HG02943 (cell line): ENCODE measurements at regions not wholly inside any gene's neighbourhood (a gene's known extent, or its start where the extent isn't known, plus 50 kb on each side); places are given as distances from the start of the nearest gene placed in this dataset.

Experiments used
- ATAC-seq: cut with Tn5 transposase; IDR thresholded peaks from one replicate; pipeline ENCODE4 v1.9.1; 2021; ENCODE audit warnings: mild to moderate bottlenecking, low read depth, moderate library complexity; ENCODE audit not compliant: unreplicated experiment

DNA sequence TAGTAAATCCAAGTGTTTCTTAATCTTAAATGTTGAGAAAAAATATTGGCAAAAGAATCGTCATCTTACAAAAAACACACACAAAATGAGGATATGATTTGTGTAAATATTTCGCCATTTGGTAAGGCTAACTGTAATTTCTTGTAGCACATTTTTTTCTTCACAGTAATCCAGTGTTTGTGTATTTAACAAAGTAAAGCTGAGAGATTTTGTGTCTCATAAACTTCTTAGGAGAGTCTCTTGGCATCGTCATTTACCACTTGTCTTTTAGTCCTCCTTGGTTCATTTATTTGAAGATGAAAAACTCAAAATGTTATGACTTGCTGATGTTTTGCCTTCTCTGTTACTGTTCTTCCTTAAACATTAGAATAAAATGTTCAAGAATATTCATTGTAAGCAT, 326.7 kb upstream of the PITX2 start:
- ATAC-seq = no peak

DNA sequence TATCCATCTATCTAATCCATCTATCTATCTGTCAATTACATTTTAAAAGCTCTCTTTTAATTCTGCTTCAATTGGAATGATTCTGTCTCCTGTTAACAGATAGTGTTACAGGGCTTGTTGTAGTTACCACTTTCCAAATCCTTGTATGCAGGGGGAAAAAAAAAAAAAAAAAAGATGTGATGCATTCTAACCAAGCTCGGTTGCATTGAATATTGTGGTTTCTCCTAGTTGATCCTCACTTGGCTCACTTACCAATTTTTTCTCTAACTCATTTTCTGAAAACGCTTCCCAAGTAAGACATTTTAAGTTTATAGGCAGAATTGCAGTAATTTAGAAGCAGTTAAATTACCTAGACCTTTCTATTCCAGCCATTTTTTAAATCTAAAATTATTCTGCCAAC, 327.9 kb upstream of the PITX2 start:
- ATAC-seq = no peak

DNA sequence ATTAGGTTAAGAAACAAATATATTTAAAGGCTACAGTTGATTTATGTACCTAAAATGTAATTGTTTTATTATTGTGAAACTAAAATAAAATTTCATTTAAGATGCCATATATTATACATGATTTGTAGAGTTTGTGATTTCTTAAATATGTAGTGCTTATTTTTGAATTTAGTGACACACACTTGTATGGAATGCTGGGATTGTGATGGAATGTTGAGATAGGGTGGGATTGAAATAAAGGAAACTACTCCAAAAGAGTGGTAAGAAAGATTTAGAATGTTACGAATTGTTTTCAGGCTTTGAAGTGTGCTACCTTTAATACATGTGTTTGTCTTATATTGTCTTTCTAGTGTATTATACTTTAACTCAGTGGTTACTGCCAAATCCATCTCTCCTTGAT, 330.3 kb upstream of the PITX2 start:
- no peak for ATAC-seq

DNA sequence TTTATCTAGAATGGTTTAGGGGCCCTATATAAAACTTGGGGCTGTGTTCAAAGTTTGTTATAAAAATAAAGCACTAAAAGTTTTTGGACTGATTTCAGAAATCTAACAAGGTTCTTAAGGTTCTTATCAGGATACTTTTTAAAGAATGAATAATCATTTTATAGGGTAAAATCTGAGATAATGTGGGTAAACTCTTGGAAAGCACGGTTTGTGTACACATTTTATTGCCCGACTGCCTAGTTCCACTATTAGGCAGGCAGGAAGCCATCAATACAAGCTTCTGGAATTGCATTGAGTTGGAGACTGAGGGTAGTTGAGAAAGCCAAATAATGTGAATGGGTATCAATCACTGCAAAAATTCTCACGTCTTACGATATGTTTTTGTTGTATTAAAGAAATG, 331.0 kb upstream of the PITX2 start:
- ATAC-seq = no peak

DNA sequence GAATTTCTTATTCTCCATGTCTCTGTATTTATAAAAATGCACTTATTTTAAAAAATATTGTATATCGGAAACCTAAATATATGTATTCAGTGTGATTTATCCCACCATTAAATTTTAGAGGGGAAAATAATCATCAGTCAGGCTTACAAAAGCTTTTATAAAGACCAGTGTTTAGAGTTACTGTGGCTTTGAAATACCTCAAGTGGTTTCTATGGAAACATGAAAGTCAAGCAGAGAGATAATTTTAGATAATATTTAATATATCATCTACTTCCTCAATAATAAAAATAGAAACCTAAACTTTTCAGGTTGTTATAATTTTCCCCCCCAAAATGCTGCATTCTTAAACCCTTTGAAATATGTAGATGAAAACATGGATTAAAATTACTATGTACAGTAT, 332.9 kb upstream of the PITX2 start:
- no peak for ATAC-seq

DNA sequence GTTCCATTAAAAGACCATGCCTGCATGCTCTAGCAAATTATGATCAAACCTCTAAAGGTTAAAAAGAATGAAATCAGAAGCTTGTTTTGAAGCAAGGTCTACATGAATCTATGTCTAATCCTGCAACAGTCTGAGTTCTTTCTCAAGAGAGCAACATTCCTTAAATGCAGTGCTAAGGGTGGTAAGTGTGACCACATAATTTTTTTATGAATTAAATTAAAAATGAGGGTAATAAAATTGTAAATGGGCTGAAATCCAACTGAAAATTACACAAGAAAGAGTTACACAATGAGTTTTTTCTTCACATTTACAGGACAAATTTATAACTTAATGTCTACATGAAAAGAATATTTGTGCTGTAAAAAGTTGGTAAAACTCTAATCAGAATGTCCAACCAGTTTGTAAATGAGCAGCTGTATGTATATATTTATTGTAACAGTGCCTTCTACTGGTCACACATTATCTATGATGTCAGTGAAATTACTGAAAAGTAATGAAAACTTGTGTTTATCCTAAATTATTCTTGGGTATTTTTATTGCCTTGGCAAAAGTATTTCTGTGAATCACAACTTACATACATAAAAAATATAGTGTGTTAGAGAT, 336.3 kb upstream of the PITX2 start:
- ATAC-seq = no peak

DNA sequence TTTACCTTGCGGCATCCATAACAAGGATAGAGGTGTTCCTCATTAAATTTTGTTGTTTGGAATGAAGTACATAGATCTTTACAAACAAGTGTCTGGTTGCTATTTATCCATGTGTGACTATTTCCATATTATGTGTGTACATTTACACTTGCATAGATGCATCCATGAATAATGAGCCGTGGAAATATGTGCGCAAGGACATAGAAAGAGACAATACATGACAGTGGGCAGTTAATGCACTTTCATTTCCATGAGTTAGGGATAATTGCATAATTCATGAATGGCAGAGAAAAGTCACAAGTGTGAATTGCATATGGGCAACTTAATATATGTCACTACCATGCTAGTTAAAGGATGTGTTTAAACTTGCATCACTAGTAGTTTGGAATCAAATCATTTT, 338.2 kb upstream of the PITX2 start:
- no peak for ATAC-seq

DNA sequence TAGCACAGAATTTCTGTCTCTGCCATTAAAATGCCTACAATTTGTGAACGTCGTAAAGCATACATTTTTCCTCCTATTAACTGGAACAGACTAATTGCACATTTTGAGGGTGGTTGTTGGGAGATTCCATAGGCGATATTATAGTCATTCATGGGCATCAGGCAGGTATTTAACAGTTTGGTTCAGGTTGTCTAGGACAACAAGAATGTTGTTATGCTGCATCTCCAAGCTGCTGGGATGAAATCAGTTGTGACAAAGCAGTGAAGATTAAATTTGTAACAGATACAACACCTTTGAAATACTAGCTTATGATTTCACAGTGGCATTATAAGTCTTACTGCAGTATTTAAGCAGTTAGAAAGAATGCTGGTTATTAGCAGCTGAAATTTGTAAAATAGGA, 339.7 kb upstream of the PITX2 start:
- no peak for ATAC-seq

DNA sequence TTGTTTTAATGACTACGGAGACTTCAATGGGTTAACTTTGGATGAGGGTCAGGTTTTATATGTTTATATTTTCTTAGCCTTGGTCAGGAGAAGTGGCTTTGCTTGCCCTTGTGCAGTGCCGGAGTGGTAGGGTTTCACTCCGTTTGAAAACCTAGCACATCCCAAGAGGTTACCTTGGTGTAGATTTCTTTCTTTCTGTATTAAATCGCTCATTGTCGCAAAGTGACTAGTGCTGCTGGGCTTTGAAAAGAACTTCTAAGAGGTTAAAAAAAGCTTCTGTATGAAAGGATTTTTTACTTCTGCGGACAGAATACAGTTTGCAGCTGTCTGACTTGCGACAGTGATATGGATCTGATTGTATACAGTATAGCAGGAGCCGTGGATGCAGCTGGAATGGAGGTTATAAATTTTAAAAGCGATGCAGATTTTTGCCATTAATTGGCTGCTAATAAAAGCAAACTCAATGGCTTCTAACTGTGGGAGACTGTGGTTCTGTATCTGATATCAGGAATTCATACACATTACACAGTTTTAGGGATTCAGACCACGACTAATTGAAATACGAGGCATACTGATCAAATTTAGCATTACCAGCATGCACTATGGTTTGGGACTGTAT, 340.9 kb upstream of the PITX2 start:
- no peak for ATAC-seq

DNA sequence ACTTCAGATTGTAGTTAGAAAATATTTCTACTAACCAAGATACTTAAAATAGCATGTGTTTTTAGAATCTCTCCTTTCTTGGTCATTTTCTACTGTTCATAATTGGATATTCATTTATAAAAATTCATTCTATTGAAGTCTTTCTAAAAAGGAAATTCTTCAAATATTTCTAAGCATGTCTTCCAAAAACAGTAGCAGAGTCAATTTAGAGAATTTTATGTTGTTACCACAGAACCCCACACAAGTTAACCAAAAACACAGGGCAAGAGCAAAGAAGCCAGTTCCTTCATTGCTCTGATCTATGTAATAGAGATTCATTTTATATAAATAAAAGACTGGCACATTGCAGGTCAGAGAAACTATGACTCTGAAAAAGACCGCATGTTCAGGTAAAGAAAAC, 345.1 kb upstream of the PITX2 start:
- no peak for ATAC-seq

DNA sequence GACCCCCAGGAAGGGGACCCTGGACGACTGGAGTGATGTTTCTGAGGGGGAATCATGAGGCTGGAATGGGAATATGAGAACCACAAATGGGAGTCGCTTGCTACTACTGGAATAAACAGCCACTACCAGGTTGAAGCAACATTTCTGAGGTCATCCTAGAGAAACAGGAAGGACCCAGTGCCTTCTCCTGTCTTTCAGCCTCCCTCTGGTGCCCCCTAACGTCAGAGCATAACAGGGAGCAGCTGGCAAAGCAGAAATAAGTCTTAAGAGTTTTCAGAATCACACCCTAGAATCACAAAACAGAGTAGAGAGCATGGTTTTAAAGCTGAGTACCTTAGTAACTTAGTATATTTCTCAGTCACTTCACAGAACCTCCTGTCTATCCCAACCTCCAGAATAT, 347.8 kb upstream of the PITX2 start:
- peak; percentile 73 for ATAC-seq

DNA sequence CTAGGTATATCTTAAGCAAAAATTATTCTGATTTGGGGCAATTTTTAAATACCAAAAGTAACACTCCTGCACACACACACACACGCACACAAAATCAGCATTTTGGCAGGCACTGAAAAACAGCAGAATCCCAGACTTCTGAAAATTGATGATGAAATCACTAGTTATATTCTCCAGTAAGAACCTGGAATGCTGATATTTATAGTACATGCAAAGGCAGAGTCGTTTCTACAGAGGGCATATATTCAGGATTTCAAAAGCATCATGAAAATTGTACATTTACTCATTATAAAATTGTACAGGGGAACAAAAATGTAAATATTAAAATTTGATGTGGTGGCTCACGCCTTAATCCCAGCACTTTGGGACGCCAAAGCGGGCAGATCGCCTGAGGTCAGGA, 352.5 kb upstream of the PITX2 start:
- no peak for ATAC-seq

DNA sequence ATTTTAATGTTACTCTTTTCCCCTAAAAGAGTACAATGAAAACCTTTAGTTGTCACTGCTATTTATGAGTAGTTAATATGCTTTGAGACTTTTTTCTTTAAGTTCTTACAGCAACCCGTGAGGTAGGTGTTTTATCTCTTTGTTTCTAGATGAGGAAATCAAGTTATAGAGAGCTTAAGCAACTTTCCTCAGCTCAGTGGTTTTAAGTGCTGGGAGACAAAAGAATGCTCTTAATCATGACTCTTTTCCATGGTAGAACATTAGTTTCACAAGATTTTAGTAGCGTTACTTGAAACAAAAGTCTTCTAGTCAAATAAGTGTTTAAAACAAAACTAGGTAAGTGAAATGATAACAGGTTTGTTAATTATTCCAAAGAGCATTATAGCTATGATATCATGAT, 354.7 kb upstream of the PITX2 start:
- ATAC-seq = no peak

DNA sequence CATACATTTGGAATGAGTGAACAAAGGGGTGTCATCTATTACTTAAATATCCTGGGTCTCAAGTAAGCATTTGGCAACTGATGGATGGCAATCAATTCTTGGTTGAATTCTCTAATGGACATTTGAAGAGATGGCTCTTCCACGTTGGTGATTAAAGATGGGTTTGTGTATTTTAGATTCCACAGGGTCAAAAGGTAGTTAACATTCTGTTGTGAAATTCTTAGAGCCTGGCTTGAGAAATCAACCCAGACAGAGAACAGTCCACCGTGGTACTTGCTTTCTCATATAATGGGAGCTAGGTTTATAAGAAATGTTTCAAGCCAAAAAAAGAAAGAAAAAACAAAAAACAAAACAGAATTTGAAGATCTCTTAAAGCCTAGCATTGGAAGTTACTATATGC, 355.9 kb upstream of the PITX2 start:
- no peak for ATAC-seq

DNA sequence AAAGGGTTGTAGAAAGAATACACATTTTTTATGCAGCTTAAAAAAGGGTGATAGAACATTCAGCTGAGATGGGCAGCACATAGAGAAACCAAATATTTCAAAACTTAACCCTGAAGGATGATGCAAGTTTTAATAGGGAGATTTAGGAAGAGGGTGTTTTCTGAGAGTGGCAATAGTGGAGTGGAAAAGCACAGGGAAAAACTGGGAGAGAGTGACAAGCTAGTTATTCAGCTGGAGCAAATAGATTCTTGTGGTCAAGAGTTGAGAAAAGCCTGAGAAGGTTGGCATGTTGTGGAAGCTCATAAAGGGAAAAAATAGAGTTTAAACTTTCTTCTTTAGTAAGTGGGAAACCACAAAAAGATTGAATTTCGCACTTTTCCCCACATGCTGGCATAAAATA, 359.6 kb upstream of the PITX2 start:
- no peak for ATAC-seq

DNA sequence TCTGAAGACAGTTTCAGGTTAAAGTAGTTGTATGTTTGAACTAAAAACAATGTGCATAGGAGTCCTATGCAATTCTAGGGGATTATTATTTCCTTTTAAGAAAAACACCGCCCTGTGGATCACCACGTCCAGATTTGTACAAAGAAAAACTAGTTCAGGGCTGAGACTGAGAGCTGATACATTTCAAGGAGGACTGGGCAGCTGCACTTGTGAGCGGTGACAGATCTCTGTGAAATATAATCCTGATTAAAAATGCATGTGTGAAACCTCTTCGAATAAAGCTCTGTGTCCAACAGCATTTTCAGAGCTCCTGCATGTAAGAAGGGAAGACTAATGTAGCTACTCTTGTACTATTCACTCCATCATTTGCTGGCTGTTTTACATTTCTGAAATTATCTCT, 365.8 kb upstream of the PITX2 start:
- no peak for ATAC-seq

DNA sequence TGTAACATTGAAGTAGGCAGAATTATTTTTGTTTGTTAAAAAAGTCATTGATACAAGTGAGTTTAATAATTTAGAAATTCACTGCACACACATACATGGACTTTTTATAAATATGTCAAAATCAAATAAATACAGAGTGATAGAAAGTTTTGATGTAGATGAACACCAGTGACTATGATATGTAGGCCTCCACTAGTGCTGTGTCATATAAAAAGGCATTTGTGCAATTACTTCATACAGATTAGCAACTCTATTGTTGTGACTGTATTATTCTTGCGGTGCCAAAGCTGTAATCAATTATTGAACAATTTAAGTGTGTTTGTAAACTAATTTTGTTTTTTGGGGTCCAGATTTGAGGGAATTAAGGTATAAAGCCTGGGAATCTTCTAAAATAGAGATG, 366.2 kb upstream of the PITX2 start:
- ATAC-seq = no peak

DNA sequence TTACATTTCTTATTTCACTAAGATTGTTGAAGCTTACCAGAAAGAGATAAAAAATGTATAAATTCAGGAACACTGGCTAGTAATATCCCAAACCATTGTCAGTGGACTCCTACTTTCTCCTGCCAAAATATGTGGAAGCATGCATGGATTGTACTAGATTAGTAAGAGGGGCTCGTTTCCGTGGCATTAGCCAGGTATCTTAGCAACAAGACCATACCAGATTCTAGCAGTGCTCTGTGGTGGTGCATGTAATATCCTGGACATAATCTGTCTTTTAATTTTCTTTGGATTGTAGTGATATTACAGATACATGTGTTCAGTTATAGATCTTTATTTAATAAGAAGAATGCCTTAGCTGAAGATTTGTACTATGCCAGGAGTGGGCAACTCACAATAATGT, 371.9 kb upstream of the PITX2 start:
- no peak for ATAC-seq

DNA sequence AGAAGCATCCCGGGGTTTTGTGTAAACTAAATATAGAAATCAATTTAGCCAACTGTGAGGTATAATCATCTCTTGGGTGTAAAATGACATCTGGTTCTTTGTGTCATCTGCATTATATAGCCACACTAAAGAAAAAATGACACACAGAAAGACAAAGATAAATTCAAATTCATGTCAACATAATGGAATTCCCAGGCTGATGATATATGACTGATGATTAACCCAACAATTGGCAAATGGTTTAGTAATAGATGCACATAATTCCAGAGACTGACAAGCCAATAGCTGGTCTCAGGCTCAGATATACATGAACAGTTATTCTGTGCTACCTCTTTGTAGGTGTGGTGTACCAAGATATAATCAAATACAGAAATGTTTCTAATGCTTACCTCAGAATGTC, 375.4 kb upstream of the PITX2 start:
- no peak for ATAC-seq

DNA sequence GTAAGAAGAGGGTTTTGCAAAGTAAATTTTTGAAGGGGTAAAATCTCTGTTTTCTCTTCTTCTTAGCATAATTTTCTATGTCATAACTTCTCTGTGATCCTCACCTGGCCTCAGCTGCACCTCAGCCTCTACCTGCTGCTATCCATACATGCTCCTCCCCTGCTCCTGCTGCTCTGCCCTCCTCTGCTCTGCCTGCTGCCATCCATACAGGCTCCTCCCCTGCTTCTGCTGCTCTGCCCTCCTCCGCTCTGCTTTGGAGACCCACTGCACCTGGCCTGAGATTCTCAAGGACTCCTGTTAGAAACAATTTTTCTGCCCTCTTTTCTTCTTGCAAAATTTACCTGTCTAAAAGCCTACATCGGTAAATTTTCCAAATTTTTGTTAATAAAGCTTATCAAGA, 388.6 kb upstream of the PITX2 start:
- ATAC-seq = no peak

DNA sequence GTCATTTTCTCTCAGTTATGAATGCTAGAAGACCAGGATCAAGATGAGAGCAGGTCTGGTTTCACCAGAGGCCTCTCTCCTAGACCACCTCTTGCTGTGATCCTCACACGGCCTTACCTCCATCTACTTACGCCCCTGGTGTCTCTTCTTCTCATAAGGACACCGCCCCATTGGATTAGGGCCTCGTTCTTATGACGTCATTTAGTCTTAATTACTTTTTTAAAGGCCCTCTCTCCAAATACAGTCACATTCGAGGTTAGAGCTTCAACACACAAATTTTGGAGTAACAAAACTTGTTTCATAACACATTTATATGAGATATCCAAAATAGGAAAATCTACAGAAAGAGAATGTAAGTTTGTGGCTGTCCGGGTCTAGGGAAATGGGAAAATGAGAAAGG, 391.0 kb upstream of the PITX2 start:
- no peak for ATAC-seq

DNA sequence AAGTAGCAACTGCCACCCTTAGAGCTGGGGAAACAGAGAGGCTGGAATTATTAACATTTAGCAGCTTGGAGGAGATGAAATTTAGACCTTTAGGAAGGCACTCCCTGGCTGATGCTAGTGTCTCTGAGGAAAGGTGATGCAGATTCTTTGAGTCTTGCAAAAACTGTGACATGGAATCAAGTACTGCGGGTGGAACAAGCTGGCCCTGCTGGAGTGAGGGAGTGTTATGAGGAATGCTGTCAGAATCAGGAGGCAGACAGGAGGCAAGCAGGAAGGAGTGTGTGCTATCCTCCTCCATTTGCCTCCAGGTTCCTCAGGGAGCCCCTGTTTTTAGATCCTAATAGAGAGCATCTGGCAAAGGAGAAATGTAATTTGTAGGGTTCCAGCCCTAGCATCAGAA, 391.7 kb upstream of the PITX2 start:
- no peak for ATAC-seq

DNA sequence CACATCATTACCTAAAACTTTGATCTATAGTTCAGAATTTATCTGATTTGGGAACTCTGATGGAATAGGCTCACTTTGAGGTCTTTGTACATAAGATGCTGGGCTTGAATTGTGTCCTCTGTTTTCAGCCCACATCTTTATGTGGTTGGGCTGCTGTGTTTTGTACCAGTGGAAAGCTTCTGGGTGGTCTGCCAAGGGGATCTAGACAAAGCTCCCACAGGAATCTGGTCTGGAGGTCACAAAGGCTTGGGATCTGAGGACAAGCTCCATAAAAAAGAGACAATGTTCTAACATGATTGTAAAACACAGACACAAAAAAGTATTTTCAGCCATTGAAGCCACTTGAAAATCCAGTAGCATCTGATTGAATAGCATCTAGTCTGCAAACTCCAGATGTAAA, 393.5 kb upstream of the PITX2 start:
- no peak for ATAC-seq
